Sigmoid colon (tissue), 6 donors: ENCODE measurements at regions not wholly inside any gene's neighbourhood (a gene's known extent, or its start where the extent isn't known, plus 50 kb on each side); places are given as distances from the start of the nearest gene placed in this dataset.

Experiments used
- DNase-seq: peaks from one replicate; pipeline ENCODE4 v3.0.0-alpha.2; 2019
- H3K27ac ChIP-seq, 4 donors: fragments of 200-600 bp; sonication (generic); one replicate each; pipeline ENCODE4 v1.5.1; 2016 to 2019; ENCODE audit warnings: mild to moderate bottlenecking in 1 of 4
- H3K27me3 ChIP-seq, 3 donors: fragments of 200-600 bp; sonication (generic); one replicate each; pipeline ENCODE4 v1.5.1; 2019; ENCODE audit warnings: mild to moderate bottlenecking in 1 of 3
- H3K36me3 ChIP-seq, 4 donors: fragments of 200-600 bp; sonication (generic); one replicate each; pipeline ENCODE4 v1.5.1; 2016 to 2019
- H3K4me1 ChIP-seq, 4 donors: fragments of 200-600 bp; sonication (generic); one replicate each; pipeline ENCODE4 v1.5.1; 2017 to 2019
- H3K4me3 ChIP-seq, 4 donors: fragments of 200-600 bp; sonication (generic); one replicate each; pipeline ENCODE4 v1.5.1; 2017 to 2019; ENCODE audit warnings: mild to moderate bottlenecking in 2 of 4, moderate library complexity in 1 of 4
- H3K9me3 ChIP-seq, 4 donors: fragments of 200-600 bp in 3 of 4; sonication (generic) in 3 of 4; one replicate each; pipeline versions ENCODE4 v1.5.1 to v1.6.1; 2013 to 2019
- EP300 ChIP-seq, 4 donors: sonication (generic); formaldehyde crosslinking; IDR thresholded peaks; one replicate each; pipeline ENCODE4 v1.6.1; 2017; ENCODE audit warnings: antibody characterized with exemption in 4 of 4
- POLR2A ChIP-seq, 2 donors: fragments of 450-650 bp; IDR thresholded peaks; one replicate each; pipeline ENCODE4 v1.6.1; 2016; ENCODE audit warnings: antibody characterized with exemption in 2 of 2, mild to moderate bottlenecking in 2 of 2, moderate library complexity in 2 of 2
- POLR2AphosphoS5 ChIP-seq, 4 donors: sonication (generic); formaldehyde crosslinking; IDR thresholded peaks; one replicate each; pipeline ENCODE4 v1.6.1; 2017; ENCODE audit warnings: antibody characterized with exemption in 4 of 4
- WGBS, 2 donors: extraction: QIAGEN DNeasy Blood & Tissue Kit; methylation state at CpG; one replicate each; pipeline ENCODE4 v1.1.7; 2013; 5-methylcytosine and 5-hydroxymethylcytosine counted together
- intact Hi-C: fragments of 100-400 bp; cut with DNase I; formaldehyde crosslinking; loops from one replicate; pipeline ENCODE4 v1.15.1; 2023
- TF ChIP-seq, protein P1 (sequence below), 4 experiments: fragments of 450-650 bp in 3 of 4; fragments of 200-600 bp in 1 of 4; IDR thresholded peaks; one replicate each; pipeline ENCODE4 v1.5.1; 2016 to 2019; ENCODE audit warnings: antibody characterized with exemption in 4 of 4, mild to moderate bottlenecking in 3 of 4, moderate library complexity in 2 of 4
- donor health status: healthy with polysubstance abuse.
- donor health status: healthy.

DNA sequence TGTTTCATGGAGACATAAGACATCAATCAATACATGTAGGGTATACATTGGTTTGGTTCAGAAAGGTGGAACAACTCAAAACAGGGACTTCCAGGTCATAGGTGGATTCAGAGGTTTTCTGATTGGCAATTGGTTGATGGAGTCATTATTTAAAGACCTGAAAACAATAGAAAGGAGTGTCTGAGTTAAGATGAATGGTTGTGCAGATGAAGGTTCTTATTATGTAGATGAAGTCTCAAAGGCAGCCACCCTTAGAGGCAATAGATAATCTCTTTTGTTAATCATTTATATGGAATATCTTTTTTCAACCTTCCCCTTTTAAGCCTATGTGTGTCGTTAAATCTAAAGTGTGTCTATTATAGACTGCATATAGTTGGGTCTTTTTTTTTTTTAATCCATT, 67.8 kb upstream of the LYPLAL1 start:
- no peak for DNase-seq
- Histone ChIP-seq H3K36me3 (no peaks in the 10 kb centered on the region), H3K9me3 (no peaks in the 10 kb centered on the region), H3K27me3 (no peaks in the 10 kb centered on the region), H3K4me3 (no peak overlapping the region), H3K27ac (no peak overlapping the region), H3K4me1 (no peaks in the 10 kb centered on the region)
- TF ChIP-seq, protein P1, sequence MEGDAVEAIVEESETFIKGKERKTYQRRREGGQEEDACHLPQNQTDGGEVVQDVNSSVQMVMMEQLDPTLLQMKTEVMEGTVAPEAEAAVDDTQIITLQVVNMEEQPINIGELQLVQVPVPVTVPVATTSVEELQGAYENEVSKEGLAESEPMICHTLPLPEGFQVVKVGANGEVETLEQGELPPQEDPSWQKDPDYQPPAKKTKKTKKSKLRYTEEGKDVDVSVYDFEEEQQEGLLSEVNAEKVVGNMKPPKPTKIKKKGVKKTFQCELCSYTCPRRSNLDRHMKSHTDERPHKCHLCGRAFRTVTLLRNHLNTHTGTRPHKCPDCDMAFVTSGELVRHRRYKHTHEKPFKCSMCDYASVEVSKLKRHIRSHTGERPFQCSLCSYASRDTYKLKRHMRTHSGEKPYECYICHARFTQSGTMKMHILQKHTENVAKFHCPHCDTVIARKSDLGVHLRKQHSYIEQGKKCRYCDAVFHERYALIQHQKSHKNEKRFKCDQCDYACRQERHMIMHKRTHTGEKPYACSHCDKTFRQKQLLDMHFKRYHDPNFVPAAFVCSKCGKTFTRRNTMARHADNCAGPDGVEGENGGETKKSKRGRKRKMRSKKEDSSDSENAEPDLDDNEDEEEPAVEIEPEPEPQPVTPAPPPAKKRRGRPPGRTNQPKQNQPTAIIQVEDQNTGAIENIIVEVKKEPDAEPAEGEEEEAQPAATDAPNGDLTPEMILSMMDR (IDR thresholded peaks at IDR 0.05): no peak
- no peak for TF ChIP-seq POLR2AphosphoS5 (IDR thresholded peaks at IDR 0.05)
- TF ChIP-seq EP300 (IDR thresholded peaks at IDR 0.05): no peak
- TF ChIP-seq POLR2A (IDR thresholded peaks at IDR 0.05): no peak
- intact Hi-C loops: no loop called here
- 88 to 91% methylated on average over 1 of the region's 1 CpG for WGBS, 2 donors

DNA sequence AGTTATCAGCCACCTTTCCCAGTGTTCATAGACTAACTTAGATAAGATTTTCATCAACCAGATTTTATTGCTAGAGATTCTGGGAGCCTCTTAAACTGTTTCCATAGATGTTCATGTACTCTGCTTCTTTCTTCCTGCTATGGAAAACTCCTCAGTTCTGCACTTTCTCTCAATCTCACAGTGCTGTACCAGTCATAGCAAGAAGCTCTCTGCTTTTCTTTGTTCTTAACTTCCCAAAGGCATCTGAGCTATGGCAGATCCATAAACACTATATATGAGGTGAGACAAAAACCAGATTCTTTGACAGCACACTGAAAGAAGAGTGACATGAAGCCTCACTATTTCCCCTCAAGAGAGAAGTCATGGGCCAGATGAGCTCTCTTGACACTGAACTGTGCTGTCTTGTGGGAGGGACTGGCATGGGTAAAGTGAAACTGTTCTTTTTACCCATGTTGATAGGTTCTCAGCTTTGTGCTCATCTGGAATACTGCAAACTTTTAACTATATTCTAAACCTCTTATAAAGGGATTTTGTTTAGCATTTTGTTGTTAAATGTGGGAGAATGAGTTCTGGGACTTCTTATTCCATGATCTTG, 64.2 kb upstream of the LYPLAL1 start:
- no peak for DNase-seq
- Histone ChIP-seq H3K27me3 (no peaks in the 10 kb centered on the region), H3K27ac (no peak overlapping the region), H3K4me3 (no peak overlapping the region), H3K36me3 (no peaks in the 10 kb centered on the region), H3K4me1 (no peaks in the 10 kb centered on the region), H3K9me3 (peaks cover 0 to 6% (median 0%) of the 10 kb centered on the region in 4 donors)
- intact Hi-C loops: no loop called here
- TF ChIP-seq, protein P1 (IDR thresholded peaks at IDR 0.05): no peak
- TF ChIP-seq POLR2A (IDR thresholded peaks at IDR 0.05): no peak
- no peak for TF ChIP-seq EP300 (IDR thresholded peaks at IDR 0.05)
- no peak for TF ChIP-seq POLR2AphosphoS5 (IDR thresholded peaks at IDR 0.05)

DNA sequence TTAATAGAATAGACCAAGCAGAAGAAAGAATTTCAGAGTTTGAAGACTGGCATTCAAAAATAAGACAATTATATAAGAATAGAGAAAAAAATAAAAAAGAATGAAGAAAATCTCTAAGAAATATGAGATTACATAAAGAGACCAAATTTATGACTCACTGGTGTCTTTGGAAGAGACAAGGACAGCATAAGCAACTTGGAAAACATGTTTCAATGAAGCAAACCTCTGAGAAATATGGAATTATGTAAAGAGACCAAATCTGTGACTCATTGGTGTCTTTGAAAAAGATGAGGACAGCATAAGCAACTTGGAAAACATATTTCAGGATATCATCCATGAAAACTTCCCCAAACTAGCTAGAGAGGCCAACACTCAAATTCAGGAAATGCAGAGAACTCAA, 60.4 kb upstream of the LYPLAL1 start:
- no peaks in the 10 kb centered on the region for H3K4me1 ChIP-seq
- H3K36me3 ChIP-seq: no peaks in the 10 kb centered on the region
- intact Hi-C loops: no loop called here
- H3K4me3 ChIP-seq: no peak overlapping the region
- TF ChIP-seq POLR2AphosphoS5 (IDR thresholded peaks at IDR 0.05) (no peak), EP300 (IDR thresholded peaks at IDR 0.05) (no peak), POLR2A (IDR thresholded peaks at IDR 0.05) (no peak)
- TF ChIP-seq, protein P1 (IDR thresholded peaks at IDR 0.05): no peak
- H3K27me3 ChIP-seq: no peaks in the 10 kb centered on the region
- no peak for DNase-seq
- no peak overlapping the region for H3K27ac ChIP-seq
- peaks cover 0 to 6% (median 0%) of the 10 kb centered on the region in 4 donors for H3K9me3 ChIP-seq

DNA sequence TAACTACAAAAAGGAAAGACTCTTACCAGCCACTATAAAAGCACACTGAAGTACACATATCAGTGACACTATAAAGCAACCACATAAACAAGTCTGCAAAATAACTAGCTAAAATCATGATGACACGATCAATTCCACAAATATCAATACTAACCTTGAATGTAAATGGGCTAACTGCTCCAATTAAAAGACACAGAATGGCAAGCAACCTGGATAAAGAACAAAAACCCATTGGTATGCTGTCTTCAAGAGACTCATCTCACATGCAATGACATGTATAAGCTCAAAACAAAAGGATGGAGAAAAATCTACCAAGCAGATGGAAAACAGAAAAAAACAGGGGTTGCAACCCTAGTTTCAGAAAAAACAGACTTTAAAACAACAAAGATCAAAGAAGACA, 59.7 kb upstream of the LYPLAL1 start:
- TF ChIP-seq EP300 (IDR thresholded peaks at IDR 0.05): no peak
- TF ChIP-seq, protein P1 (IDR thresholded peaks at IDR 0.05): no peak
- TF ChIP-seq POLR2AphosphoS5 (IDR thresholded peaks at IDR 0.05): no peak
- no peak for TF ChIP-seq POLR2A (IDR thresholded peaks at IDR 0.05)
- no peaks in the 10 kb centered on the region for H3K27me3 ChIP-seq
- H3K9me3 ChIP-seq: peaks cover 0 to 6% (median 0%) of the 10 kb centered on the region in 4 donors
- no peak for DNase-seq
- intact Hi-C loops: no loop called here
- 78 to 84% methylated on average over 1 of the region's 1 CpG for WGBS, 2 donors
- H3K36me3 ChIP-seq: no peaks in the 10 kb centered on the region
- no peak overlapping the region for H3K27ac ChIP-seq
- no peak overlapping the region for H3K4me3 ChIP-seq
- H3K4me1 ChIP-seq: no peaks in the 10 kb centered on the region

DNA sequence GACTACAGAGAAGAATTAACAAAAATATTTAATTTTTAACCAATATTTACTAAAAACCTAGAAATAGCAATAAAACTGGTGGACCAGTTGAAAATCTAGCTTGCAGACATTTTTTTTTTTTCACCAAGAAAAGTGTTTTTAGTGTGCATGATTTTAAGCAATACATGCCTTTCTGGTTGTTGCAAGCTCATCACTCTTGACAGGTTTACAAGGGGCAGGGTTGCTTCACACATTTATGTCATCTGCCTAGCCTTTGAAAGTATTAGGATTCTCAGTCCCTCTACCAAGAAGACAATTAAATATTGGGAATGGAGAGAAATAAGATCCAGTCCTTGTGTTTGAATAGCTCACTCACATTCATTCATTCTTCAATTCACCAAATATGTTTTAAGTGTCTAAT, 53.8 kb upstream of the LYPLAL1 start:
- peaks cover 0 to 5% (median 0%) of the 10 kb centered on the region in 4 donors for H3K4me1 ChIP-seq
- H3K4me3 ChIP-seq: no peak overlapping the region
- TF ChIP-seq POLR2AphosphoS5 (IDR thresholded peaks at IDR 0.05): peak in 1 of 4 donors; percentile 35
- TF ChIP-seq EP300 (IDR thresholded peaks at IDR 0.05): no peak
- DNase-seq: no peak
- no peaks in the 10 kb centered on the region for H3K9me3 ChIP-seq
- H3K27ac ChIP-seq: no peak overlapping the region
- intact Hi-C loops: no loop called here
- H3K36me3 ChIP-seq: no peaks in the 10 kb centered on the region
- H3K27me3 ChIP-seq: no peaks in the 10 kb centered on the region
